DND-41 (cell line): ENCODE measurements at regions not wholly inside any gene's neighbourhood (a gene's known extent, or its start where the extent isn't known, plus 50 kb on each side); places are given as distances from the start of the nearest gene placed in this dataset.
"Not testable (repeated sequence)": the region's sequence is repeated elsewhere in the genome, so short reads cannot be mapped to it uniquely, and the experiment has no call there.

Experiments used
- ATAC-seq: fragments of 200-7000 bp; cut with Tn5 transposase; 3 replicates; pipeline ENCODE4 v1.9.1; 2021; ENCODE audit warnings: low read depth; ENCODE audit not compliant: insufficient read depth
- DNase-seq: peaks from one replicate; pipeline ENCODE4 v3.0.0-alpha.2; 2020
- H2AFZ ChIP-seq: 2 replicates; pipeline ENCODE4 v1.6.0; 2012; ENCODE audit warnings: low read depth, low read length
- H3K27ac ChIP-seq: 2 replicates; pipeline ENCODE4 v1.5.1; 2012; ENCODE audit warnings: low read length, inconsistent platforms
- H3K27me3 ChIP-seq: fragments of 200-600 bp; sonication (generic); 2 replicates; pipeline ENCODE4 v1.6.0; 2012; ENCODE audit warnings: low read length, mild to moderate bottlenecking, inconsistent platforms; ENCODE audit not compliant: insufficient read depth, poor library complexity
- H3K36me3 ChIP-seq: 2 replicates; pipeline ENCODE4 v1.5.1; 2012; ENCODE audit warnings: low read length, inconsistent platforms; ENCODE audit not compliant: insufficient read depth
- H3K4me1 ChIP-seq: 2 replicates; pipeline ENCODE4 v1.5.1; 2012; ENCODE audit warnings: mild to moderate bottlenecking, low read length; ENCODE audit not compliant: insufficient read depth
- H3K4me2 ChIP-seq: 2 replicates; pipeline ENCODE4 v1.6.0; 2012; ENCODE audit warnings: mild to moderate bottlenecking, moderate library complexity, low read length, inconsistent platforms; ENCODE audit not compliant: insufficient read depth
- H3K4me3 ChIP-seq, 2 experiments: fragments of 200-600 bp in 1 of 2; shearing (Covaris generic) in 1 of 2; 2 replicates each; pipeline ENCODE4 v1.5.1; 2012 to 2016; ENCODE audit warnings: inconsistent platforms in 2 of 2, low read length in 2 of 2, mild to moderate bottlenecking in 2 of 2, low read depth in 1 of 2, moderate library complexity in 1 of 2
- H3K79me2 ChIP-seq: 2 replicates; pipeline ENCODE4 v1.6.0; 2012; ENCODE audit warnings: low read length, inconsistent platforms; ENCODE audit not compliant: insufficient read depth
- H3K9ac ChIP-seq: 2 replicates; pipeline ENCODE4 v1.6.0; 2012; ENCODE audit warnings: low read depth, mild to moderate bottlenecking, inconsistent platforms, low read length, moderate library complexity
- H3K9me3 ChIP-seq: 2 replicates; pipeline ENCODE4 v1.5.1; 2012; ENCODE audit warnings: low read length, moderate library complexity, mild to moderate bottlenecking, inconsistent platforms; ENCODE audit not compliant: insufficient read depth, severe bottlenecking
- H4K20me1 ChIP-seq: 2 replicates; pipeline ENCODE4 v1.6.0; 2012; ENCODE audit warnings: low read length; ENCODE audit not compliant: insufficient read depth
- CTCF ChIP-seq: IDR thresholded peaks from 2 replicates; pipeline ENCODE4 v1.5.1; 2012; ENCODE audit warnings: borderline replicate concordance, low read length, moderate library complexity, mild to moderate bottlenecking; ENCODE audit not compliant: poor library complexity, severe bottlenecking; ENCODE audit errors: extremely low read depth
- EZH2 ChIP-seq: IDR thresholded peaks from 3 replicates; pipeline ENCODE4 v1.6.1; 2012; ENCODE audit warnings: borderline replicate concordance, low read depth, mild to moderate bottlenecking, moderate library complexity, low read length, inconsistent platforms; ENCODE audit not compliant: severe bottlenecking

DNA sequence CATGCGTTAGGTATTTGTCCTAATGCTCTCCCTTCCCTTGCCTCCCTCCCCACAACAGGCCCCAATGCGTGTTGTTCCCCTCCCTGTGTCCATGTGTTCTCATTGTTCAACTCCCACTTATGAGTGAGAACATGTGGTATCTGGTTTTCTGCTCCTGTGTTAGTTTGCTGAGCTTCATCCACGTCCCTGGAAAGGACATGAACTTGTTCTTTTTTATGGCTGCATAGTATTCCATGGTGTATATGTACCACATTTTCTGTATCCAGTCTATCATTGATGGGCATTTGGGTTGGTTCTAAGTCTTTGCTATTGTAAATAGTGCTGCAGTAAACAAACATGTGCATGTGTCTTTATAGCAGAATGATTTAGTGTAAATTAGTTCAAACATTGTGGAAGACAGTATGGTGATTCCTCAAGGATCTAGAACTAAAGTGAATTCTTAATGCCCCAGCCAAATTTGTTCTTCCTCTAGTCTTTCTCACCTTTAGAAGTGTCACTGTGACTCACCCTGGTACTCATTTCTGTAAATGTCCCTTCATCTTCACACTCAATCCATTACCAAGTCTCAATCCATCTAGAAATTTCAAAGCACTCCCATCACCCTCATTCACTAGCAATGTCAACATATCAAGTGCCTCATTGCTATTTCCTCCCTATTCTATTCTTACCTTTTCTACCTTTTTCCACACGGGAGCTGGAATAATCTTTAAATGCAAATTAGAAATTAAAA is 123.9 kb downstream of the MREG start:
- H3K79me2 ChIP-seq, ATAC-seq, H3K9me3 ChIP-seq, H3K4me2 ChIP-seq, H3K36me3 ChIP-seq, H3K4me3 ChIP-seq, H2AFZ ChIP-seq, H3K9ac ChIP-seq, H3K27ac ChIP-seq, H3K27me3 ChIP-seq, H4K20me1 ChIP-seq, DNase-seq: not testable (repeated sequence)
- peaks cover 11% of the 10 kb centered on the region; the same call in 1 of the 2 replicates for H3K4me1 ChIP-seq

GRCh38 chr2:215888680-215889079 is 124.7 kb downstream of the MREG start:
- no peaks in the 10 kb centered on the region for H3K36me3 ChIP-seq
- H3K27ac ChIP-seq = no peak overlapping the region
- H3K4me3 ChIP-seq = no peak overlapping the region
- no peaks in the 10 kb centered on the region for H3K79me2 ChIP-seq
- no peak overlapping the region for H3K9ac ChIP-seq
- H4K20me1 ChIP-seq = no peaks in the 10 kb centered on the region
- peaks cover 11% of the 10 kb centered on the region; the same call in 1 of the 2 replicates for H3K4me1 ChIP-seq
- TF ChIP-seq CTCF (no peak), EZH2 (no peak)
- ATAC-seq = peak; percentile 92
- no peak overlapping the region for H3K4me2 ChIP-seq
- peak; percentile 49 for DNase-seq
- H3K9me3 ChIP-seq = no peaks in the 10 kb centered on the region
- no peaks in the 10 kb centered on the region for H3K27me3 ChIP-seq
- H2AFZ ChIP-seq = no peak overlapping the region

DNA sequence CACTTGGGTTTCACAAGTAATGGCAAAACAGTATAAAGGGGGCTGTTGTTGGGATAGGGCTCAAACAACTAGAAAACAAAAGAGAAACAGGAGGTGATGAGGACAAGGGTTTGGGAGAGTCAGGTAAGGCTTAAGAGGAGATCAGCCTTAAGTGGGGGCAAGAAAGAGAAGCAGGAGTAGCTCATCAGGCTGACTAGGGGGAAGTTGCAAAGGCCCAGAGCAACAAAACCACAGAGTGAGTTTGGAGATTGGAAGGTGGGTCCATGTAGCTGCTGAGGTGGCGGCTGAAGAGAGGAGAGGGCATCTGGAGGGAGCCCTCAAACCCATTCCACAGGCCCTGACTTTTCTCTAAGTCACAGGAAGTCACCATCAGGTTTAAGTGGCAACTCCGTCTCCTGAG is 126.0 kb downstream of the MREG start:
- no peak for DNase-seq
- Histone ChIP-seq H3K36me3 (no peaks in the 10 kb centered on the region), H2AFZ (no peak overlapping the region)

DNA sequence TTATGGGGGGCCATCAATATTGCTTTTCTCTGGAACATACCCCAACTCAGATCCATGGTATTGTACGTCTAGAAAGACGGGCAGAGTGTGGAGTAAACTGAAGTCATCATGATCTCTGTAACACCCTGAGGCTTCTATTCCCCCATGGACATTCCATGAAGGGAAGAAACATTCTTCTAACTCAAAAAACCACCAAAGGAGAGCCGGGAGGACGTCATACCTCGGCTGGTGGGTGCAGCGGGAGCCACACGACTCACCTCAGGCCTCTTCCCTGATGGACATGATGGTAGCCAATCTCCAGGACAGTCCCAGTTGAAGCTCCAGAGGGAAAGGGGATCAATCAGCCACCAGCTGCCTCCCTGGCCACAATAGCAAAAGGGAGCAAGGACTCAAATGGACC is 127.3 kb downstream of the MREG start:
- no peaks in the 10 kb centered on the region for H3K36me3 ChIP-seq
- no peak overlapping the region for H2AFZ ChIP-seq
- peaks cover 11% of the 10 kb centered on the region; the same call in 1 of the 2 replicates for H3K4me1 ChIP-seq
- no peak overlapping the region for H3K4me3 ChIP-seq
- no peaks in the 10 kb centered on the region for H3K9me3 ChIP-seq
- H3K79me2 ChIP-seq = no peaks in the 10 kb centered on the region
- ATAC-seq = no peak
- no peak overlapping the region for H3K4me2 ChIP-seq
- no peaks in the 10 kb centered on the region for H4K20me1 ChIP-seq
- DNase-seq = no peak
- H3K9ac ChIP-seq = no peak overlapping the region
- no peak overlapping the region for H3K27ac ChIP-seq
- H3K27me3 ChIP-seq = no peaks in the 10 kb centered on the region
- TF ChIP-seq CTCF (no peak), EZH2 (no peak)

More for the DNA sequence above, 126.0 kb downstream of the MREG start:
- Histone ChIP-seq H3K4me2 (no peak overlapping the region), H3K27ac (no peak overlapping the region), H3K9me3 (no peaks in the 10 kb centered on the region), H3K4me1 (peaks cover 11% of the 10 kb centered on the region; the same call in 1 of the 2 replicates), H3K9ac (no peak overlapping the region), H3K4me3 (no peak overlapping the region), H4K20me1 (no peaks in the 10 kb centered on the region), H3K79me2 (no peaks in the 10 kb centered on the region), H3K27me3 (no peaks in the 10 kb centered on the region)
- TF ChIP-seq EZH2 = no peak
- no peak for TF ChIP-seq CTCF
- ATAC-seq = no peak
